ENCODE measurements at regions not wholly inside any gene's neighbourhood (a gene's known extent, or its start where the extent isn't known, plus 50 kb on each side); places are given as distances from the start of the nearest gene placed in this dataset.

GRCh38 chr5:165282491-165282890 is 1777.1 kb downstream of the MAT2B start:
- H3K27ac ChIP-seq, result no peak overlapping the region
- no peak for TF ChIP-seq CTCF (conservative IDR thresholded peaks at IDR 0.05)

DNA sequence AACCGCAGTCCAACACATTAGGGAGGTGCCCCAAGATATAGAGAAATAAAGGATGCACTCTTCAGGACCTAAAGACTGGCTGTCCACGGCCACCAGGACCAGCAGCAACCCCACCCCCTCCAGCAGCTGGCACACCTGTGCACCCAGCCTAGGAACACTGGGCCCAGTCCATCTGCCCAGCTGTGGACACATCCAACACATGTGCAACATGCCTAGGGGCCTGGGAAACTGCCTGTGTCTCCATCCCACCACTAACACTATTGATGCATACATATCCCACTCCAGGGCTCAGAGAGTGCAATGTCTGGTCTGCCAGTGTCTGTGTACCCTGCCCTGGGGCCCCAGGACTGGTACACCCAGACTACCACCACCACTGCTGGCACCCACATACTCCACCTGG is 1781.3 kb downstream of the MAT2B start:
- no peak for TF ChIP-seq CTCF (conservative IDR thresholded peaks at IDR 0.05)
- H3K27ac ChIP-seq, result no peak overlapping the region

- no peak overlapping the region for H3K27ac ChIP-seq
- TF ChIP-seq CTCF (conservative IDR thresholded peaks at IDR 0.05), result no peak
Observed at GRCh38 chr5:165290535-165290934, 1785.1 kb downstream of the MAT2B start.

GRCh38 chr5:165296401-165297130 is 1791.1 kb downstream of the MAT2B start:
- no peak overlapping the region for H3K27ac ChIP-seq
- TF ChIP-seq CTCF (conservative IDR thresholded peaks at IDR 0.05), result no peak

DNA sequence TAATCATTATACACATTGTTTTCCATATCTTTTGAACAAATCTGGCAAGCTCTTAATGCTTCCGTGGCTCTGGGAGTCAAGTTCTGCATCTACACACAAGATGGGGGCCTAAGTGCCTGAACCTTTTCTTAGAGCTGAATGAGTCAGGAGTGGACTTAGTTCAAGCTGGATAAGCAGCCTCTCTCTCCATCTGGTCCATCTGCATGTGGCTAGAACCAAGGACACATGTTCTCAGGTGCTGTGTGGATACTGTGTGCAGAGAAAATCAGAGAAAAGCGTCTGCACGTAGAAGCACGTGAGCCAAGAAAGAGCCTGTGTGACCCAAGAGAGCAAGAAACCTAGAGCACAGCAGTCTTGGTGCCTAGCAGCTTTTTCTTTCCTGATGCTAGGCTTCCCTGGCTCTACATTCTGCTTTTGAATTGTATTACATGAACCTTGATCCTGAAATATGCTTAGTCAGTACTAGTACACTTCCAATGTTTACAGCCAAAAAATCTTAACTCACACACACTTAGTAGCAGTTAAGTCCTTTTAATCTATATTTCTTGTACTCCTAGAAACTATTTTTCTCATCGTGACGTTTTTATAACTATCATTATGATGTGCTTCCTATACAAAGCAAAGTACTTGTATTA is 1798.9 kb downstream of the MAT2B start:
- H3K27ac ChIP-seq, result no peak overlapping the region
- TF ChIP-seq CTCF (conservative IDR thresholded peaks at IDR 0.05), result no peak

- no peak for TF ChIP-seq CTCF (conservative IDR thresholded peaks at IDR 0.05)
- no peak overlapping the region for H3K27ac ChIP-seq
Observed at GRCh38 chr5:165305596-165305995, 1800.2 kb downstream of the MAT2B start.

- TF ChIP-seq CTCF (conservative IDR thresholded peaks at IDR 0.05), result no peak
- H3K27ac ChIP-seq, result no peak overlapping the region
Observed at GRCh38 chr5:165309446-165309845, 1804.0 kb downstream of the MAT2B start.
